ENCODE measurements at regions not wholly inside any gene's neighbourhood (a gene's known extent, or its start where the extent isn't known, plus 50 kb on each side); places are given as distances from the start of the nearest gene placed in this dataset.

- H3K27ac ChIP-seq (ENCODE audit: low read depth, low read length): no peak overlapping the region
- peaks cover 15% of the 10 kb centered on the region for H3K4me1 ChIP-seq (ENCODE audit: insufficient read depth, low read length)
- Mint-ChIP-seq H3K27me3 (ENCODE audit: low read depth, unreplicated experiment) (no peaks in the 10 kb centered on the region), H3K4me1 (ENCODE audit: low read depth, unreplicated experiment) (peaks cover 23% of the 10 kb centered on the region), H3K36me3 (ENCODE audit: low read depth, unreplicated experiment) (no peaks in the 10 kb centered on the region), H3K4me3 (ENCODE audit: unreplicated experiment) (no peak overlapping the region), H3K9me3 (ENCODE audit: unreplicated experiment) (no peaks in the 10 kb centered on the region), H3K27ac (ENCODE audit: unreplicated experiment) (no peak overlapping the region)
- H3K27me3 ChIP-seq (ENCODE audit: insufficient read depth, low read length): no peaks in the 10 kb centered on the region
- H3K4me2 ChIP-seq (ENCODE audit: low read length): peak overlapping the region; percentile 4
- H3K36me3 ChIP-seq (ENCODE audit: insufficient read depth, low read length): no peaks in the 10 kb centered on the region
- TF ChIP-seq, protein P1, sequence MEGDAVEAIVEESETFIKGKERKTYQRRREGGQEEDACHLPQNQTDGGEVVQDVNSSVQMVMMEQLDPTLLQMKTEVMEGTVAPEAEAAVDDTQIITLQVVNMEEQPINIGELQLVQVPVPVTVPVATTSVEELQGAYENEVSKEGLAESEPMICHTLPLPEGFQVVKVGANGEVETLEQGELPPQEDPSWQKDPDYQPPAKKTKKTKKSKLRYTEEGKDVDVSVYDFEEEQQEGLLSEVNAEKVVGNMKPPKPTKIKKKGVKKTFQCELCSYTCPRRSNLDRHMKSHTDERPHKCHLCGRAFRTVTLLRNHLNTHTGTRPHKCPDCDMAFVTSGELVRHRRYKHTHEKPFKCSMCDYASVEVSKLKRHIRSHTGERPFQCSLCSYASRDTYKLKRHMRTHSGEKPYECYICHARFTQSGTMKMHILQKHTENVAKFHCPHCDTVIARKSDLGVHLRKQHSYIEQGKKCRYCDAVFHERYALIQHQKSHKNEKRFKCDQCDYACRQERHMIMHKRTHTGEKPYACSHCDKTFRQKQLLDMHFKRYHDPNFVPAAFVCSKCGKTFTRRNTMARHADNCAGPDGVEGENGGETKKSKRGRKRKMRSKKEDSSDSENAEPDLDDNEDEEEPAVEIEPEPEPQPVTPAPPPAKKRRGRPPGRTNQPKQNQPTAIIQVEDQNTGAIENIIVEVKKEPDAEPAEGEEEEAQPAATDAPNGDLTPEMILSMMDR (IDR thresholded peaks at IDR 0.05; ENCODE audit: insufficient read depth, low read depth, low read length): no peak
- DNase-seq (ENCODE audit: low read depth) (no peak), FAIRE-seq (no peak)
- no peak overlapping the region for H3K9ac ChIP-seq (ENCODE audit: low read length)
- H3K79me2 ChIP-seq (ENCODE audit: insufficient read depth, low read length): no peaks in the 10 kb centered on the region
- no peak overlapping the region for H2AFZ ChIP-seq (ENCODE audit: low read depth, low read length)
- H3K4me3 ChIP-seq (ENCODE audit: insufficient read depth, low read depth, low read length): no peak overlapping the region
- no peaks in the 10 kb centered on the region for H4K20me1 ChIP-seq (ENCODE audit: insufficient read depth, low read length)
- H3K9me3 ChIP-seq (ENCODE audit: insufficient read depth, low read depth, low read length): no peaks in the 10 kb centered on the region
These were observed 127.4 kb upstream of the ARHGAP5 start for GRCh38 chr14:31949709-31950108.

- Histone ChIP-seq H3K4me2 (ENCODE audit: low read length) (peak overlapping the region; percentile 67), H3K4me3 (ENCODE audit: insufficient read depth, low read depth, low read length) (no peak overlapping the region), H2AFZ (ENCODE audit: low read depth, low read length) (peak overlapping the region; percentile 55), H3K4me1 (ENCODE audit: insufficient read depth, low read length) (peaks cover 15% of the 10 kb centered on the region), H3K36me3 (ENCODE audit: insufficient read depth, low read length) (no peaks in the 10 kb centered on the region), H4K20me1 (ENCODE audit: insufficient read depth, low read length) (no peaks in the 10 kb centered on the region), H3K27ac (ENCODE audit: low read depth, low read length) (no peak overlapping the region), H3K27me3 (ENCODE audit: insufficient read depth, low read length) (no peaks in the 10 kb centered on the region), H3K9ac (ENCODE audit: low read length) (no peak overlapping the region), H3K9me3 (ENCODE audit: insufficient read depth, low read depth, low read length) (no peaks in the 10 kb centered on the region), H3K79me2 (ENCODE audit: insufficient read depth, low read length) (no peaks in the 10 kb centered on the region)
- Mint-ChIP-seq H3K4me1 (ENCODE audit: low read depth, unreplicated experiment) (peaks cover 29% of the 10 kb centered on the region), H3K27ac (ENCODE audit: unreplicated experiment) (no peak overlapping the region), H3K27me3 (ENCODE audit: low read depth, unreplicated experiment) (no peaks in the 10 kb centered on the region), H3K9me3 (ENCODE audit: unreplicated experiment) (no peaks in the 10 kb centered on the region), H3K4me3 (ENCODE audit: unreplicated experiment) (no peak overlapping the region), H3K36me3 (ENCODE audit: low read depth, unreplicated experiment) (no peaks in the 10 kb centered on the region)
- DNase-seq (ENCODE audit: low read depth) (no peak), FAIRE-seq (no peak)
- TF ChIP-seq, protein P1 (IDR thresholded peaks at IDR 0.05; ENCODE audit: insufficient read depth, low read depth, low read length): no peak
- TF ChIP-seq EZH2 (IDR thresholded peaks at IDR 0.05; ENCODE audit: insufficient read depth, low read length): no peak
These were observed 126.8 kb upstream of the ARHGAP5 start for GRCh38 chr14:31950331-31950730.

- no peak overlapping the region for H3K27ac Mint-ChIP-seq (ENCODE audit: unreplicated experiment)
- H3K27ac ChIP-seq (ENCODE audit: low read depth, low read length): no peak overlapping the region
These were observed 126.1 kb upstream of the ARHGAP5 start for GRCh38 chr14:31950764-31951637.

More at GRCh38 chr14:31950764-31951637, 126.1 kb upstream of the ARHGAP5 start:
- Histone ChIP-seq H3K36me3 (ENCODE audit: insufficient read depth, low read length) (no peaks in the 10 kb centered on the region), H3K27me3 (ENCODE audit: insufficient read depth, low read length) (no peaks in the 10 kb centered on the region), H3K4me3 (ENCODE audit: insufficient read depth, low read depth, low read length) (no peak overlapping the region), H3K4me2 (ENCODE audit: low read length) (peak overlapping the region; percentile 67), H3K9me3 (ENCODE audit: insufficient read depth, low read depth, low read length) (no peaks in the 10 kb centered on the region), H4K20me1 (ENCODE audit: insufficient read depth, low read length) (no peaks in the 10 kb centered on the region), H3K9ac (ENCODE audit: low read length) (peak overlapping the region; percentile 6), H3K4me1 (ENCODE audit: insufficient read depth, low read length) (peaks cover 15% of the 10 kb centered on the region), H2AFZ (ENCODE audit: low read depth, low read length) (peak overlapping the region; percentile 55), H3K79me2 (ENCODE audit: insufficient read depth, low read length) (no peaks in the 10 kb centered on the region)
- no peak for FAIRE-seq
- Mint-ChIP-seq H3K4me3 (ENCODE audit: unreplicated experiment) (no peak overlapping the region), H3K4me1 (ENCODE audit: low read depth, unreplicated experiment) (peaks cover 34% of the 10 kb centered on the region), H3K36me3 (ENCODE audit: low read depth, unreplicated experiment) (no peaks in the 10 kb centered on the region), H3K9me3 (ENCODE audit: unreplicated experiment) (peaks cover 2% of the 10 kb centered on the region), H3K27me3 (ENCODE audit: low read depth, unreplicated experiment) (no peaks in the 10 kb centered on the region)
- DNase-seq (ENCODE audit: low read depth): peak; percentile 73
- TF ChIP-seq, protein P1 (IDR thresholded peaks at IDR 0.05; ENCODE audit: insufficient read depth, low read depth, low read length): no peak
- no peak for TF ChIP-seq EZH2 (IDR thresholded peaks at IDR 0.05; ENCODE audit: insufficient read depth, low read length)
